ENCODE measurements at regions not wholly inside any gene's neighbourhood (a gene's known extent, or its start where the extent isn't known, plus 50 kb on each side); places are given as distances from the start of the nearest gene placed in this dataset.

DNA sequence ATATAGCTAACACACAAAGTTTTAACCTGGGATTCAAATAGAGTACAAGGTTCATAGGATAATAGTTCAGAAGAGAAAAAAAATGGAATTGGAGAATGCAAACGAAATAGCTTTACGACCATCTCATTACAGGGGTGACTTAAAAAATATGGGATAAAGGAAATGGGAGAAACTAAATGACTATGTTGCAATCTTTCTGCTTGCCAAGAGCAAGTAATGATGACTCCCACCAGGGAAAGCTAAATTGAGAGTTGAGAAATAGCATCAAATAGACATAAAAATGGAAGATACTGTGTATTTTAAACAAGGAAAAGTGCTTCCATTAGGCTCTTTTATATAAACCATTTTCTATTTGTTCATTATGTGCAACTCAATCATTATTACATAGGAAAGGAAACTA is 155.7 kb upstream of the ATXN7L3B start:
- POLR2A ChIA-PET, result no interaction called here
- no peaks in the 10 kb centered on the region for H3K27me3 Mint-ChIP-seq
- no peak overlapping the region for H3K27ac Mint-ChIP-seq
- H3K9me3 Mint-ChIP-seq, result peaks cover 3% of the 10 kb centered on the region
- no peaks in the 10 kb centered on the region for H3K4me1 Mint-ChIP-seq
- intact Hi-C loops (cut with micrococcal nuclease), result no loop called here
- DNase-seq, result no peak
- CTCF ChIA-PET, result no interaction called here
- no peaks in the 10 kb centered on the region for H3K36me3 Mint-ChIP-seq (ENCODE audit: low read depth)
- no peak for ATAC-seq (ENCODE audit: low read depth)
- H3K4me3 Mint-ChIP-seq, result no peak overlapping the region
- no peak for TF ChIP-seq CTCF (IDR thresholded peaks at IDR 0.05)

- no peak for TF ChIP-seq CTCF (IDR thresholded peaks at IDR 0.05)
- H3K9me3 Mint-ChIP-seq, result peaks cover 5% of the 10 kb centered on the region
- H3K4me3 Mint-ChIP-seq, result no peak overlapping the region
- no peak overlapping the region for H3K27ac Mint-ChIP-seq
- no peak for ATAC-seq (ENCODE audit: low read depth)
- ChIA-PET POLR2A (no interaction called here), CTCF (no interaction called here)
- H3K36me3 Mint-ChIP-seq (ENCODE audit: low read depth), result no peaks in the 10 kb centered on the region
- H3K27me3 Mint-ChIP-seq, result no peaks in the 10 kb centered on the region
- intact Hi-C loops (cut with micrococcal nuclease), result no loop called here
- H3K4me1 Mint-ChIP-seq, result no peaks in the 10 kb centered on the region
- DNase-seq, result no peak
These were observed 154.7 kb upstream of the ATXN7L3B start for GRCh38 chr12:74382983-74383382.

DNA sequence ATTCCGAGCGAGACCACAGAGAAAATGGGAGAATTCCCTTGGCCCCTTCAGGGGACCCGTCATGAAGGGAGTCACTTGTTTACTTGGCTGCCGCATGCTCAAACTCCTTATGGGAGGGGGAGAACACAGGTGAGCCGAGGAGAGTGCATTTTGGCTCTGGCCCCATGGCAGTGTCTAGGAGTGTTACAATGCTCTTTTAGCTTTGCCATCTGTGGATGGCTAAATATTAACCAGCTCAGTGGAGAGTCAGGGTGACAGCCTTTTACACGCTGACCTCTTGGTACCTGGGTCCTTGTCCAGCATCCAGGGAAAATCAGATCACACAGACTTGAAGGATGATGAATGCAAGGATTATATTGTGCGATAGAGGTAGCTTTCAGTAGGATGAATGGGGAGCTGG is 146.4 kb upstream of the ATXN7L3B start:
- TF ChIP-seq CTCF (IDR thresholded peaks at IDR 0.05), result no peak
- H3K9me3 Mint-ChIP-seq, result peaks cover 2% of the 10 kb centered on the region
- H3K36me3 Mint-ChIP-seq (ENCODE audit: low read depth), result no peaks in the 10 kb centered on the region
- intact Hi-C loops (cut with micrococcal nuclease), result no loop called here
- no peaks in the 10 kb centered on the region for H3K4me1 Mint-ChIP-seq
- CTCF ChIA-PET, result no interaction called here
- H3K27me3 Mint-ChIP-seq, result no peaks in the 10 kb centered on the region
- no peak overlapping the region for H3K27ac Mint-ChIP-seq
- no peak overlapping the region for H3K4me3 Mint-ChIP-seq
- ATAC-seq (ENCODE audit: low read depth) (no peak), DNase-seq (no peak)
- POLR2A ChIA-PET, result no interaction called here

DNA sequence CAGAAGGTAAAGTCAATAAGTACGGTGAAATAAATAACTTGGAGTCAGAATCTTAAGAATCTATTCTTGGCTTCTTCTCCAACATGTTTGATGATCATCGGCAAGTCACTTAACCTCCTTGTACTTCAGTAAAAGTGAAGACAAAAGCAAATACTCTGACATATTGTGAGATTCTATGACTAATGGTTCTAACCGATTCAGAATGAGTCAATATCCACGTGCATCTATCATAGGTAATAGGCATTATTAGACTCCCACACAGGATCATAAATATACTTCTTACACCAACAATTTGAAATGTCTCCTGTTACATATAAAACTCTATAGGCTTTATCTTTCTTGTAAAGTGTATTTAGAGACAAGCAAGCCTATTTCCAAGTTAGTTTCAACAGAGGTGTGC is 144.4 kb upstream of the ATXN7L3B start:
- Mint-ChIP-seq H3K27ac (no peak overlapping the region), H3K4me3 (no peak overlapping the region), H3K36me3 (ENCODE audit: low read depth) (no peaks in the 10 kb centered on the region), H3K4me1 (no peaks in the 10 kb centered on the region), H3K27me3 (no peaks in the 10 kb centered on the region), H3K9me3 (no peaks in the 10 kb centered on the region)
- DNase-seq (no peak), ATAC-seq (ENCODE audit: low read depth) (no peak)
- no peak for TF ChIP-seq CTCF (IDR thresholded peaks at IDR 0.05)
- intact Hi-C loops (cut with micrococcal nuclease), result no loop called here
- ChIA-PET CTCF (no interaction called here), POLR2A (no interaction called here)

DNA sequence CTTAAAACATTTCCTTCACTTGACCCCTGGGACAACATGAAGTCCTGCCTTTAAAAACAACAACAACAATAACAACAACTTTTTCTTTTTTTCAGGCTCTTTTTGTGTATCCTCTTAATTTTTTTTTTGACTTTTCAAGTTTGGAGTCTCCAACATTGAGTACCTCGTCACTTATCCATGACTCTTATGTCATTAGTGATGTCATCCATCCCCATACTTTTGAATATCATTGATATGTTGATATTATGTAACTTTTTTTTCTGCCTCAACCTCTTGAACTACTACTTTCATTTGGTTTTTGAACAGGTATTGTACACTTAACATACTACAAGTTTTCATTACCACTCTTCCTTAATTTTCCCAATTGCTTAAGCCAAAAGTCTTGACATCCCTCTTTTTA is 143.0 kb upstream of the ATXN7L3B start:
- intact Hi-C loops (cut with micrococcal nuclease), result no loop called here
- DNase-seq (no peak), ATAC-seq (ENCODE audit: low read depth) (no peak)
- H3K27ac Mint-ChIP-seq, result no peak overlapping the region
- no peak overlapping the region for H3K4me3 Mint-ChIP-seq
- no peaks in the 10 kb centered on the region for H3K36me3 Mint-ChIP-seq (ENCODE audit: low read depth)
- no peak for TF ChIP-seq CTCF (IDR thresholded peaks at IDR 0.05)
- H3K4me1 Mint-ChIP-seq, result no peaks in the 10 kb centered on the region
- ChIA-PET POLR2A (no interaction called here), CTCF (no interaction called here)
- H3K9me3 Mint-ChIP-seq, result no peaks in the 10 kb centered on the region
- no peaks in the 10 kb centered on the region for H3K27me3 Mint-ChIP-seq

All from activated B cell treated with CpG ODN at 0.5 μM for 24 hours (primary cell).